Neural progenitor cell (in vitro differentiated cells): ENCODE measurements at regions not wholly inside any gene's neighbourhood (a gene's known extent, or its start where the extent isn't known, plus 50 kb on each side); places are given as distances from the start of the nearest gene placed in this dataset.

Experiments
- DNase-seq: peaks from one replicate; pipeline ENCODE4 v3.0.0-alpha.2; 2016; ENCODE audit warnings: low spot score
- H2AFZ ChIP-seq: fragments of 200-600 bp; sonication (generic); replicated peaks from 2 replicates; pipeline ENCODE4 v1.6.1; 2016; ENCODE audit warnings: antibody characterized with exemption
- H3F3A ChIP-seq: fragments of 200-600 bp; sonication (generic); 2 replicates; pipeline ENCODE4 v1.6.1; 2016; ENCODE audit warnings: antibody characterized with exemption, low read depth
- H3K27ac ChIP-seq: fragments of 200-600 bp; sonication (generic); 2 replicates; pipeline ENCODE4 v1.5.1; 2016; ENCODE audit warnings: mild to moderate bottlenecking
- H3K27me3 ChIP-seq: fragments of 200-600 bp; sonication (generic); 2 replicates; pipeline ENCODE4 v1.6.1; 2016; ENCODE audit warnings: mild to moderate bottlenecking, moderate library complexity
- H3K36me3 ChIP-seq: fragments of 200-600 bp; sonication (generic); 2 replicates; pipeline ENCODE4 v1.5.1; 2016
- H3K4me1 ChIP-seq: fragments of 200-600 bp; sonication (generic); 2 replicates; pipeline ENCODE4 v1.6.1; 2016; ENCODE audit warnings: mixed run types
- H3K4me2 ChIP-seq: fragments of 200-600 bp; sonication (generic); 2 replicates; pipeline ENCODE4 v1.6.1; 2016
- H3K4me3 ChIP-seq: fragments of 200-600 bp; sonication (generic); 2 replicates; pipeline ENCODE4 v1.5.1; 2016
- H3K79me2 ChIP-seq: fragments of 200-600 bp; sonication (generic); 2 replicates; pipeline ENCODE4 v1.6.1; 2016; ENCODE audit warnings: low read depth
- H3K9ac ChIP-seq: fragments of 200-600 bp; sonication (generic); 2 replicates; pipeline ENCODE4 v1.6.1; 2016
- H3K9me3 ChIP-seq: fragments of 200-600 bp; sonication (generic); 2 replicates; pipeline ENCODE4 v1.5.1; 2016; ENCODE audit warnings: low read depth
- H4K20me1 ChIP-seq: fragments of 200-600 bp; sonication (generic); 2 replicates; pipeline ENCODE4 v1.6.1; 2016; ENCODE audit warnings: low read depth
- H3K27ac Mint-ChIP-seq: 3 replicates; pipeline ENCODE4 v1.8.0; 2021; ENCODE audit warnings: mixed read lengths
- H3K27me3 Mint-ChIP-seq: 2 replicates; pipeline ENCODE4 v1.8.0; 2022; ENCODE audit warnings: low read depth, mild to moderate bottlenecking, inconsistent platforms, moderate library complexity, mixed read lengths; ENCODE audit not compliant: insufficient read depth
- H3K36me3 Mint-ChIP-seq: 3 replicates; pipeline ENCODE4 v1.8.0; 2021; ENCODE audit warnings: mixed read lengths
- H3K4me1 Mint-ChIP-seq: 3 replicates; pipeline ENCODE4 v1.8.0; 2021; ENCODE audit warnings: mixed read lengths
- H3K4me3 Mint-ChIP-seq: 3 replicates; pipeline ENCODE4 v1.8.0; 2021; ENCODE audit warnings: mild to moderate bottlenecking, moderate library complexity, mixed read lengths
- H3K9me3 Mint-ChIP-seq: 3 replicates; pipeline ENCODE4 v1.8.0; 2020; ENCODE audit warnings: mixed read lengths
- CTCF ChIP-seq: fragments of 200-600 bp; sonication (generic); IDR thresholded peaks from 2 replicates; pipeline ENCODE4 v1.5.1; 2017; ENCODE audit warnings: antibody characterized with exemption, mild to moderate bottlenecking
- EZH2 ChIP-seq: fragments of 200-600 bp; sonication (generic); IDR thresholded peaks from 2 replicates; pipeline ENCODE4 v1.6.1; 2017; ENCODE audit warnings: antibody characterized with exemption, mild to moderate bottlenecking, moderate library complexity
- EZH2phosphoT487 ChIP-seq: fragments of 200-600 bp; sonication (generic); IDR thresholded peaks from 2 replicates; pipeline ENCODE4 v1.6.1; 2017; ENCODE audit warnings: antibody characterized with exemption

DNA sequence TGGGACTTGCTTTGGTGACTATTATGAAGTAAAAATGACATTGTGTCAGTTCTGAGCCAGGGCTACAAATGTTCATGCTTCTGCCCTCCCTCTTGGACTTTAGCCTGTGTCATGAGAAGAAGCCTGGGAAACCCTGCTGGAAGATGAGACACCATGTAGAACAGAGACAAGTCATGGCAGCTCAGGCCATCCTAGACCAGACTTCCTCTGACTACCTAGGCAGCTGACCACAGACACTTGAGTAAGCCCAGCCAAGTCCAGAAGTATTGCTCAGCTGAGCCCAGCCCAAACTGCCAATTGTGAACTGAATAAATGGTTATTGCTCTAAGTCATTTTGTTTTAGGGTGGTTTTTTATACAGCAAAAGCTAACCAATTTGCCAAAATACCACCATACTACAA lies 467.6 kb upstream of the CNKSR2 start:
- no peak for DNase-seq
- Histone ChIP-seq H3K27ac (no peak overlapping the region), H3K4me1 (no peaks in the 10 kb centered on the region), H2AFZ (no peak overlapping the region), H3K9ac (no peak overlapping the region), H3K4me2 (no peak overlapping the region), H3K79me2 (no peaks in the 10 kb centered on the region), H3F3A (no peaks in the 10 kb centered on the region), H3K36me3 (no peaks in the 10 kb centered on the region), H3K4me3 (no peak overlapping the region), H4K20me1 (no peaks in the 10 kb centered on the region), H3K9me3 (peaks cover 9% of the 10 kb centered on the region), H3K27me3 (no peaks in the 10 kb centered on the region)
- no peaks in the 10 kb centered on the region for H3K27me3 Mint-ChIP-seq
- no peak overlapping the region for H3K27ac Mint-ChIP-seq
- H3K9me3 Mint-ChIP-seq = peaks cover 9% of the 10 kb centered on the region
- no peak overlapping the region for H3K4me3 Mint-ChIP-seq
- H3K36me3 Mint-ChIP-seq = no peaks in the 10 kb centered on the region
- no peaks in the 10 kb centered on the region for H3K4me1 Mint-ChIP-seq
- no peak for TF ChIP-seq EZH2phosphoT487
- no peak for TF ChIP-seq EZH2
- no peak for TF ChIP-seq CTCF

DNA sequence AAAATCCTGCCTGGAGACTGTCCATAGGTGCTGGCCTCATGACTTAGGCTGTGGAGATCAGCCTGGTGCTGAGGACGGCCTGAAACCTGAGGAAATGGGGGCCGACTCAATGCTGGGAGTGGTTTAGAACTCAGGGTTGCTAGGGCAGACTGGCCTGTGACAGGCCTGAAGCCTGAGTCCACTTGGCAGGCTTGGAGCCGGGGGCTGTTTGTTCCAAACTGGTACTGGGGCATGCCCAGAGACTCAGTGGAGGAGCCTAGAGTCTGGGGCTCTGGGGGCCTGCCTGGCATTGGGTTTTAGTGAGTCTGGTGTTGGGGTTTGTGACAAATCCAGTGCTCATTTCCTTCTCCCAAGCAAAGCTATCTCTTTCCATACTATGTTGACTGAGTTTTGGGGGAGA lies 489.7 kb upstream of the CNKSR2 start:
- no peak overlapping the region for H2AFZ ChIP-seq
- H3K9ac ChIP-seq = no peak overlapping the region
- peaks cover 3% of the 10 kb centered on the region for H3K9me3 ChIP-seq
- H3F3A ChIP-seq = no peaks in the 10 kb centered on the region
- TF ChIP-seq CTCF (no peak), EZH2phosphoT487 (no peak), EZH2 (no peak)
- H3K27me3 ChIP-seq = no peaks in the 10 kb centered on the region
- no peaks in the 10 kb centered on the region for H3K79me2 ChIP-seq
- H3K27me3 Mint-ChIP-seq = peaks cover 2% of the 10 kb centered on the region
- no peaks in the 10 kb centered on the region for H3K36me3 Mint-ChIP-seq
- no peak overlapping the region for H3K4me3 Mint-ChIP-seq
- H3K4me2 ChIP-seq = no peak overlapping the region
- H3K27ac ChIP-seq = no peak overlapping the region
- no peaks in the 10 kb centered on the region for H3K4me1 ChIP-seq
- H3K4me1 Mint-ChIP-seq = no peaks in the 10 kb centered on the region
- peaks cover 17% of the 10 kb centered on the region for H3K9me3 Mint-ChIP-seq
- no peak overlapping the region for H3K27ac Mint-ChIP-seq
- H3K4me3 ChIP-seq = no peak overlapping the region
- peaks cover 3% of the 10 kb centered on the region for H3K36me3 ChIP-seq
- no peaks in the 10 kb centered on the region for H4K20me1 ChIP-seq
- no peak for DNase-seq

GRCh38 chrX:20863649-20864048 lies 510.6 kb upstream of the CNKSR2 start:
- no peaks in the 10 kb centered on the region for H3K79me2 ChIP-seq
- H2AFZ ChIP-seq = no peak overlapping the region
- no peaks in the 10 kb centered on the region for H3K36me3 ChIP-seq
- no peak overlapping the region for H3K9ac ChIP-seq
- no peak for DNase-seq
- peaks cover 4% of the 10 kb centered on the region for H3K27me3 Mint-ChIP-seq
- no peaks in the 10 kb centered on the region for H3K4me1 ChIP-seq
- H3K27me3 ChIP-seq = no peaks in the 10 kb centered on the region
- no peaks in the 10 kb centered on the region for H4K20me1 ChIP-seq
- no peaks in the 10 kb centered on the region for H3K36me3 Mint-ChIP-seq
- peaks cover 36% of the 10 kb centered on the region for H3K9me3 Mint-ChIP-seq
- no peak for TF ChIP-seq EZH2phosphoT487
- TF ChIP-seq EZH2 = no peak
- no peak for TF ChIP-seq CTCF
- no peaks in the 10 kb centered on the region for H3K4me1 Mint-ChIP-seq
- H3K9me3 ChIP-seq = peaks cover 6% of the 10 kb centered on the region
- no peak overlapping the region for H3K27ac ChIP-seq
- H3K4me2 ChIP-seq = no peak overlapping the region
- no peak overlapping the region for H3K27ac Mint-ChIP-seq
- H3F3A ChIP-seq = no peaks in the 10 kb centered on the region
- H3K4me3 ChIP-seq = no peak overlapping the region
- H3K4me3 Mint-ChIP-seq = no peak overlapping the region

DNA sequence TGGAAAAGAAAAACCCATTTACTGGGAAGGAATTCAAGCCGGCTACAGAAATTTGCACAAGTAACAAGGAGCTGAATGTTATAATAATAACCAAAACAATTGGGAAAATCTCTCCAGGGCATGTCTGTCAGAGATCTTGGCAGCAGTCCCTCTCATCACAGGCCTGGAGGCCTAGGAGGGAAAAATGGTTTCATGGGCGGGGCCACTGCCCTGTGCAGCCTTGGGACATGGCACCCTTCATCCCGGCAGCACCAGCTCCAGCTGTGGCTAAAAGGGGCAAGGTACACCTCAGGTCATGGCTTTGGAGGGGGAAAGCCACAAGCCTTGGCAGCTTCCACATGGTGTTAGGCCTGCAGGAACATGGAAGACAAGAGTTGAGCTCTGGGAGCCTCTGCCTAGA lies 513.1 kb upstream of the CNKSR2 start:
- Mint-ChIP-seq H3K36me3 (no peaks in the 10 kb centered on the region), H3K9me3 (peaks cover 38% of the 10 kb centered on the region), H3K27ac (no peak overlapping the region), H3K4me1 (peaks cover 14% of the 10 kb centered on the region), H3K4me3 (no peak overlapping the region), H3K27me3 (peaks cover 7% of the 10 kb centered on the region)
- H3K9me3 ChIP-seq = peaks cover 13% of the 10 kb centered on the region
- H3K79me2 ChIP-seq = no peaks in the 10 kb centered on the region
- TF ChIP-seq EZH2phosphoT487 (no peak), EZH2 (no peak), CTCF (no peak)
- H3K27ac ChIP-seq = no peak overlapping the region
- DNase-seq = no peak
- H3K4me2 ChIP-seq = no peak overlapping the region
- H3K4me1 ChIP-seq = no peaks in the 10 kb centered on the region
- no peak overlapping the region for H3K4me3 ChIP-seq
- H3K9ac ChIP-seq = no peak overlapping the region
- H3K36me3 ChIP-seq = no peaks in the 10 kb centered on the region
- H2AFZ ChIP-seq = no peak overlapping the region
- no peaks in the 10 kb centered on the region for H4K20me1 ChIP-seq
- peaks cover 16% of the 10 kb centered on the region for H3F3A ChIP-seq
- no peaks in the 10 kb centered on the region for H3K27me3 ChIP-seq
